ENCODE measurements at regions not wholly inside any gene's neighbourhood (a gene's known extent, or its start where the extent isn't known, plus 50 kb on each side); places are given as distances from the start of the nearest gene placed in this dataset.

GRCh38 chr12:127809275-127809674, 457.7 kb upstream of the TMEM132C start:
- TF ChIP-seq POLR2A (IDR thresholded peaks at IDR 0.05) (no peak), CTCF (IDR thresholded peaks at IDR 0.05) (no peak), POLR2AphosphoS5 (IDR thresholded peaks at IDR 0.05) (peak in 2 of 3 donors; percentile 10 to 28)

Measured in stomach (tissue), 4 donors.